ENCODE measurements at regions not wholly inside any gene's neighbourhood (a gene's known extent, or its start where the extent isn't known, plus 50 kb on each side); places are given as distances from the start of the nearest gene placed in this dataset.

DNA sequence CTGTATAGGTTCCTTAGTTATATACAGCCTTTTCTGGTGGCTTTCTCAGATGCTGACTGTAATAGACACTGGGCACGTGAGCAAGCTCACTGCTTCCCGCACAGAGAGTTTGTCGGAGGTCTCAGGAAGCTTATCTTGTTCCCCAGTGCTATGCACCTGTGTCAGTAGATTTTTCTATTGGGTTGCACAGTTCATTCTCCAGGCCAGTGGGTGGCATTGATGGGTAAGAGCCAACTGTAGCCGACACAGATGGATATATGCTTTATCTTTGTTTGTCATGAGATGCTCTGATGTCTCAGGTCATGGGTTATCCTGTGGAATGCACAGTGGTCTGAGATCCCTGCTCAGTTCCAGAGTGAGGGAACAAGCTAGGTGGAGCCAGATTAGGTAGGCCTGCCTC is 293.0 kb downstream of the GRB14 start:
- H4K20me1 ChIP-seq (ENCODE audit: control insufficient read depth, extremely low read depth, insufficient read depth, low read length) = no peaks in the 10 kb centered on the region
- no peaks in the 10 kb centered on the region for H3K9me1 ChIP-seq (ENCODE audit: control insufficient read depth, extremely low read depth, insufficient read depth, low read length)
- no peak for TF ChIP-seq EZH2 (IDR thresholded peaks at IDR 0.05; ENCODE audit: low read length)
- TF ChIP-seq, protein P1, sequence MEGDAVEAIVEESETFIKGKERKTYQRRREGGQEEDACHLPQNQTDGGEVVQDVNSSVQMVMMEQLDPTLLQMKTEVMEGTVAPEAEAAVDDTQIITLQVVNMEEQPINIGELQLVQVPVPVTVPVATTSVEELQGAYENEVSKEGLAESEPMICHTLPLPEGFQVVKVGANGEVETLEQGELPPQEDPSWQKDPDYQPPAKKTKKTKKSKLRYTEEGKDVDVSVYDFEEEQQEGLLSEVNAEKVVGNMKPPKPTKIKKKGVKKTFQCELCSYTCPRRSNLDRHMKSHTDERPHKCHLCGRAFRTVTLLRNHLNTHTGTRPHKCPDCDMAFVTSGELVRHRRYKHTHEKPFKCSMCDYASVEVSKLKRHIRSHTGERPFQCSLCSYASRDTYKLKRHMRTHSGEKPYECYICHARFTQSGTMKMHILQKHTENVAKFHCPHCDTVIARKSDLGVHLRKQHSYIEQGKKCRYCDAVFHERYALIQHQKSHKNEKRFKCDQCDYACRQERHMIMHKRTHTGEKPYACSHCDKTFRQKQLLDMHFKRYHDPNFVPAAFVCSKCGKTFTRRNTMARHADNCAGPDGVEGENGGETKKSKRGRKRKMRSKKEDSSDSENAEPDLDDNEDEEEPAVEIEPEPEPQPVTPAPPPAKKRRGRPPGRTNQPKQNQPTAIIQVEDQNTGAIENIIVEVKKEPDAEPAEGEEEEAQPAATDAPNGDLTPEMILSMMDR (optimal IDR thresholded peaks at IDR 0.05 in 1 of 3, IDR thresholded peaks at IDR 0.05 in 1 of 3, conservative IDR thresholded peaks at IDR 0.05 in 1 of 3; ENCODE audit: extremely low read depth in 1 of 3, insufficient read depth in 2 of 3, low read length in 3 of 3) = no peak
- no peak for DNase-seq (ENCODE audit: low read depth, low spot score)
- dilution Hi-C loops (cut with MboI; ENCODE audit: extremely low pct_ligation_motif_present, low sequenced_read_pairs) = no loop called here
- no peaks in the 10 kb centered on the region for H3K9me3 ChIP-seq (ENCODE audit: control insufficient read depth, low read depth, low read length)
- no peak for FAIRE-seq
- no peaks in the 10 kb centered on the region for H3K36me3 ChIP-seq (ENCODE audit: control insufficient read depth in 2 of 2, extremely low read depth in 1 of 2, insufficient read depth in 2 of 2, low read length in 2 of 2)
- no peak overlapping the region for H3K4me2 ChIP-seq (ENCODE audit: control insufficient read depth, extremely low read depth, insufficient read depth, low read depth, low read length)
- H3K27ac ChIP-seq (ENCODE audit: control insufficient read depth, insufficient read depth, low read length) = no peak overlapping the region
- no peaks in the 10 kb centered on the region for H3K27me3 ChIP-seq (ENCODE audit: control insufficient read depth, extremely low read depth, insufficient read depth, low read length)
- no peak overlapping the region for H3K4me3 ChIP-seq (ENCODE audit: control insufficient read depth in 2 of 3, extremely low read depth in 1 of 3, insufficient read depth in 2 of 3, low read depth in 1 of 3, low read length in 3 of 3)
- H3K9ac ChIP-seq (ENCODE audit: control insufficient read depth, extremely low read depth, insufficient read depth, low read length) = no peak overlapping the region
- H3K4me1 ChIP-seq (ENCODE audit: control insufficient read depth, extremely low read depth, insufficient read depth, low read length) = no peaks in the 10 kb centered on the region
- H2AFZ ChIP-seq (ENCODE audit: control insufficient read depth, low read length) = no peak overlapping the region
- no peaks in the 10 kb centered on the region for H3K79me2 ChIP-seq (ENCODE audit: control insufficient read depth, insufficient read depth, low read length)

DNA sequence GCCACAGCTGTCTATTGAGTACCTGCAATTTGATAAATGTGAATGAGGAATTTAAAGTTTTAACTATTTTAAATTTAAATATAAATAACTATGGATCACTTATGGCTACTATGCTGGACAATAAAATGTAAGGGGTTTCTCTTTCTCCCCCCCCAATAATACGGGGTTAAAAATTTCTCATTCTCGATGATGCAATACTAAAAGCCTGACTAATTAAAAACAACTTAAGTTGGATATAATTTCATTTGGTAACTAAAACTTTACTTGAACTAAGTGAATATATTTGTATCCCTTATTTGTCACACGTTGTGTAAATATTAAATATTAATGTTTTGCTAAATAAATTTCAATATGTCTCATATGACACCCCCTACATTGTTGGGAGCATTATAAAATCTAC is 297.3 kb downstream of the GRB14 start:
- H3K4me1 ChIP-seq (ENCODE audit: control insufficient read depth, extremely low read depth, insufficient read depth, low read length) = no peaks in the 10 kb centered on the region
- TF ChIP-seq EZH2 (IDR thresholded peaks at IDR 0.05; ENCODE audit: low read length) = no peak
- TF ChIP-seq, protein P1 (optimal IDR thresholded peaks at IDR 0.05 in 1 of 3, IDR thresholded peaks at IDR 0.05 in 1 of 3, conservative IDR thresholded peaks at IDR 0.05 in 1 of 3; ENCODE audit: extremely low read depth in 1 of 3, insufficient read depth in 2 of 3, low read length in 3 of 3) = no peak
- dilution Hi-C loops (cut with MboI; ENCODE audit: extremely low pct_ligation_motif_present, low sequenced_read_pairs) = no loop called here
- DNase-seq (ENCODE audit: low read depth, low spot score) (no peak), FAIRE-seq (no peak)
- no peaks in the 10 kb centered on the region for H3K9me1 ChIP-seq (ENCODE audit: control insufficient read depth, extremely low read depth, insufficient read depth, low read length)
- H3K9me3 ChIP-seq (ENCODE audit: control insufficient read depth, low read depth, low read length) = no peaks in the 10 kb centered on the region
- H3K36me3 ChIP-seq (ENCODE audit: control insufficient read depth in 2 of 2, extremely low read depth in 1 of 2, insufficient read depth in 2 of 2, low read length in 2 of 2) = no peaks in the 10 kb centered on the region
- no peaks in the 10 kb centered on the region for H3K27me3 ChIP-seq (ENCODE audit: control insufficient read depth, extremely low read depth, insufficient read depth, low read length)
- no peak overlapping the region for H2AFZ ChIP-seq (ENCODE audit: control insufficient read depth, low read length)
- no peak overlapping the region for H3K4me3 ChIP-seq (ENCODE audit: control insufficient read depth in 2 of 3, extremely low read depth in 1 of 3, insufficient read depth in 2 of 3, low read depth in 1 of 3, low read length in 3 of 3)
- H4K20me1 ChIP-seq (ENCODE audit: control insufficient read depth, extremely low read depth, insufficient read depth, low read length) = no peaks in the 10 kb centered on the region
- H3K9ac ChIP-seq (ENCODE audit: control insufficient read depth, extremely low read depth, insufficient read depth, low read length) = no peak overlapping the region
- no peak overlapping the region for H3K27ac ChIP-seq (ENCODE audit: control insufficient read depth, insufficient read depth, low read length)
- H3K4me2 ChIP-seq (ENCODE audit: control insufficient read depth, extremely low read depth, insufficient read depth, low read depth, low read length) = no peak overlapping the region
- no peaks in the 10 kb centered on the region for H3K79me2 ChIP-seq (ENCODE audit: control insufficient read depth, insufficient read depth, low read length)
